Stomach (tissue), 8 donors: ENCODE measurements at regions not wholly inside any gene's neighbourhood (a gene's known extent, or its start where the extent isn't known, plus 50 kb on each side); places are given as distances from the start of the nearest gene placed in this dataset.

Experiments
- DNase-seq, 2 donors: peaks; one replicate each; pipeline versions ENCODE4 v3.0.0 to v3.0.0-alpha.2; 2013 to 2019
- H3K27ac ChIP-seq, 5 donors: fragments of 200-600 bp in 4 of 5; sonication (generic) in 4 of 5; one replicate each; pipeline ENCODE4 v1.5.1; 2013 to 2019; ENCODE audit warnings: mild to moderate bottlenecking in 1 of 5, moderate library complexity in 1 of 5
- H3K27me3 ChIP-seq, 3 donors: fragments of 200-600 bp; sonication (generic); one replicate each; pipeline ENCODE4 v1.5.1; 2017 to 2019; ENCODE audit warnings: mixed run types in 1 of 3
- H3K36me3 ChIP-seq, 4 donors: fragments of 200-600 bp; sonication (generic); 1 replicate in 3 of 4; 2 replicates in 1 of 4; pipeline ENCODE4 v1.5.1; 2016 to 2019
- H3K4me1 ChIP-seq, 4 donors: fragments of 200-600 bp; sonication (generic); one replicate each; pipeline ENCODE4 v1.5.1; 2016 to 2019
- H3K4me3 ChIP-seq, 4 donors: fragments of 200-600 bp; sonication (generic) in 3 of 4; one replicate each; pipeline ENCODE4 v1.5.1; 2016 to 2019; ENCODE audit warnings: mild to moderate bottlenecking in 1 of 4
- H3K9me3 ChIP-seq, 4 donors: fragments of 200-600 bp; sonication (generic); one replicate each; pipeline ENCODE4 v1.5.1; 2016 to 2019
- EP300 ChIP-seq: sonication (generic); formaldehyde crosslinking; IDR thresholded peaks from one replicate; pipeline ENCODE4 v1.6.1; 2017; ENCODE audit warnings: antibody characterized with exemption
- POLR2A ChIP-seq, 4 donors: fragments of 450-650 bp; IDR thresholded peaks; one replicate each; pipeline ENCODE4 v1.6.1; 2016; ENCODE audit warnings: antibody characterized with exemption in 4 of 4, control low read depth in 2 of 4, mild to moderate bottlenecking in 1 of 4, moderate library complexity in 1 of 4
- POLR2AphosphoS5 ChIP-seq, 3 donors: sonication (generic); formaldehyde crosslinking; IDR thresholded peaks; one replicate each; pipeline ENCODE4 v1.6.1; 2016; ENCODE audit warnings: antibody characterized with exemption in 3 of 3
- WGBS, 5 donors: extraction: QIAGEN DNeasy Blood & Tissue Kit in 3 of 5; methylation state at CpG; one replicate each; pipeline versions ENCODE4 v1.1.5 to v1.1.7; 2013 to 2018; 5-methylcytosine and 5-hydroxymethylcytosine counted together
- intact Hi-C: fragments of 100-400 bp; cut with DNase I; formaldehyde crosslinking; loops from one replicate; pipeline ENCODE4 v1.15.1; 2023; ENCODE audit warnings: low total_unique reads
- TF ChIP-seq, protein P1 (sequence below), 7 experiments: fragments of 450-650 bp in 4 of 7; fragments of 200-600 bp in 3 of 7; sonication (generic) in 3 of 7; IDR thresholded peaks; one replicate each; pipeline ENCODE4 v1.5.1; 2016 to 2019; ENCODE audit warnings: antibody characterized with exemption in 7 of 7, control low read depth in 2 of 7, mild to moderate bottlenecking in 1 of 7
- donor health status: healthy with polysubstance abuse.
- donor health status: Bipolar disorder and iron deficiency.
- donor health status: healthy.

DNA sequence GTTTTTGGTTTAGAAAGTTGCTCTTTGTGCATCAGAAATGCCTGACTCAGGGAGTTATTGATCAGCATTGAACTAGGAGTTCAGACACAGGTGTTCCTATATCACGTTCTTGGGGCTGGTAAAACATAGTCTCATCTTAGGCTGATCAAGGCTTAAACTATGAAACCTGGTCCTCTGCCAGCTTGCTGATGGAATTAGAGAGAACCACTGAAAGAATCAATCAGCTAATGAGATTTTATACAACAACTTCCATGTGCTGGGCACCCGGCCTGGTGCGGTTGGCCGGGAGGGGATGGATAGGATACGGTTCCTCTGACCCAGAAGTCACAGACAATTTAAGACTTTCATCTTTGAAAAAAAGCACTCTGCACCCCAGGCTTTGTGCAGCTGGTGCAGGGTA, 164.9 kb downstream of the RDH14 start:
- H3K36me3 ChIP-seq = no peaks in the 10 kb centered on the region
- no peaks in the 10 kb centered on the region for H3K4me1 ChIP-seq
- intact Hi-C loops = no loop called here
- 82 to 92% (median 86%) methylated on average over 5 of the region's 5 CpGs for WGBS, 5 donors
- no peaks in the 10 kb centered on the region for H3K9me3 ChIP-seq
- H3K4me3 ChIP-seq = no peak overlapping the region
- H3K27ac ChIP-seq = no peak overlapping the region
- no peak for TF ChIP-seq POLR2AphosphoS5 (IDR thresholded peaks at IDR 0.05)
- TF ChIP-seq EP300 = no peak
- TF ChIP-seq, protein P1, sequence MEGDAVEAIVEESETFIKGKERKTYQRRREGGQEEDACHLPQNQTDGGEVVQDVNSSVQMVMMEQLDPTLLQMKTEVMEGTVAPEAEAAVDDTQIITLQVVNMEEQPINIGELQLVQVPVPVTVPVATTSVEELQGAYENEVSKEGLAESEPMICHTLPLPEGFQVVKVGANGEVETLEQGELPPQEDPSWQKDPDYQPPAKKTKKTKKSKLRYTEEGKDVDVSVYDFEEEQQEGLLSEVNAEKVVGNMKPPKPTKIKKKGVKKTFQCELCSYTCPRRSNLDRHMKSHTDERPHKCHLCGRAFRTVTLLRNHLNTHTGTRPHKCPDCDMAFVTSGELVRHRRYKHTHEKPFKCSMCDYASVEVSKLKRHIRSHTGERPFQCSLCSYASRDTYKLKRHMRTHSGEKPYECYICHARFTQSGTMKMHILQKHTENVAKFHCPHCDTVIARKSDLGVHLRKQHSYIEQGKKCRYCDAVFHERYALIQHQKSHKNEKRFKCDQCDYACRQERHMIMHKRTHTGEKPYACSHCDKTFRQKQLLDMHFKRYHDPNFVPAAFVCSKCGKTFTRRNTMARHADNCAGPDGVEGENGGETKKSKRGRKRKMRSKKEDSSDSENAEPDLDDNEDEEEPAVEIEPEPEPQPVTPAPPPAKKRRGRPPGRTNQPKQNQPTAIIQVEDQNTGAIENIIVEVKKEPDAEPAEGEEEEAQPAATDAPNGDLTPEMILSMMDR (IDR thresholded peaks at IDR 0.05) = no peak
- no peak for TF ChIP-seq POLR2A (IDR thresholded peaks at IDR 0.05)
- no peak for DNase-seq
- H3K27me3 ChIP-seq = no peaks in the 10 kb centered on the region

DNA sequence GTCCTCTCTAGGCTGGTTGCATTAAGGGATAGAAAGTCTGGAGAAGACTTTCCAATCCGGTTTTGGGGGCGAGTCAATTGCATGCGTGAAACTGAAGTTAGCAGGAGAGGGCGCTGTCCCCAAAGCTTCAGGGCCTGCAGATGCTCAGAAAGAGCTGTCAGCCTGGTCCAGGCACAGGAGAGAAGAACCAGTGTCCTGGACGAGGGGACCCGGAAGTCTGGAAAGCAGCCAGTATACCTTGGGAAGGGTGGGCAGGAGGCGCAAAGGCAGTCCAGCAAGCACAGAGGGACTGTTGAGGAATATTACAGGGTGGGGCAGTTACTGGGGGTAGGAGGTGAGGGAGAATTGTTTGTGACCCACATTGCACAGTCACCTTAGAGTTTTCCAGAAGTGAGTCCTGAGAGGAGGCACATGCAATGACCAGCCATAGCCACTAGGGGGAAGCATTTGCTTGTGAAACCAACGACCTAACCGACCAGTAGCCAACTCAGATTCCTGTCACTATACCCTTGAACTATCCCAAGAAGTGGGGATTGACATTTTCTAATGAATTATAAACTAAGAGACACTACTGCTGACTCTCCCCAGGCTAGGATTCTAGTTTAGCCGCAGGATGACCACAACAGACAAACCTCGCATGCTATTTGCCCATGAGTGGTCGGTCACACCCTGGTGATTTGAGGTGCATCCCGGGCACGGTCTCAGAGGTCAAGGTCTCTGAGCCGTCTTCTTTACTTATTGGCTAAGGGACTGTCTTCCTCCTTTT, 172.8 kb downstream of the RDH14 start:
- Histone ChIP-seq H3K27ac (peak overlapping the region in 2 of 5 donors; percentile 10 to 79), H3K4me1 (peaks cover 0 to 4% (median 0%) of the 10 kb centered on the region in 4 donors), H3K9me3 (no peaks in the 10 kb centered on the region), H3K27me3 (no peaks in the 10 kb centered on the region), H3K4me3 (no peak overlapping the region), H3K36me3 (no peaks in the 10 kb centered on the region)
- peak; percentile 84 to 92 for DNase-seq
- WGBS, 5 donors = 47 to 58% (median 55%) methylated on average over 15 of the region's 15 CpGs
- intact Hi-C loops = no loop called here
- TF ChIP-seq POLR2AphosphoS5 (IDR thresholded peaks at IDR 0.05) (no peak), EP300 (no peak), POLR2A (IDR thresholded peaks at IDR 0.05) (no peak)
- TF ChIP-seq, protein P1 (IDR thresholded peaks at IDR 0.05) = peak in 6 of 7 experiments; percentile 56 to 99 (median 91)

GRCh38 chr2:18384242-18384641, 176.2 kb downstream of the RDH14 start:
- Histone ChIP-seq H3K4me1 (peaks cover 0 to 4% (median 0%) of the 10 kb centered on the region in 4 donors), H3K27me3 (peaks cover 0 to 7% (median 0%) of the 10 kb centered on the region in 3 donors), H3K27ac (no peak overlapping the region), H3K9me3 (no peaks in the 10 kb centered on the region), H3K36me3 (no peaks in the 10 kb centered on the region), H3K4me3 (no peak overlapping the region)
- DNase-seq = no peak
- 27 to 61% (median 47%) methylated on average over 1 of the region's 1 CpG for WGBS, 5 donors
- intact Hi-C loops = no loop called here
- TF ChIP-seq POLR2A (IDR thresholded peaks at IDR 0.05) (no peak), POLR2AphosphoS5 (IDR thresholded peaks at IDR 0.05) (no peak), EP300 (no peak)
- TF ChIP-seq, protein P1 (IDR thresholded peaks at IDR 0.05) = no peak

DNA sequence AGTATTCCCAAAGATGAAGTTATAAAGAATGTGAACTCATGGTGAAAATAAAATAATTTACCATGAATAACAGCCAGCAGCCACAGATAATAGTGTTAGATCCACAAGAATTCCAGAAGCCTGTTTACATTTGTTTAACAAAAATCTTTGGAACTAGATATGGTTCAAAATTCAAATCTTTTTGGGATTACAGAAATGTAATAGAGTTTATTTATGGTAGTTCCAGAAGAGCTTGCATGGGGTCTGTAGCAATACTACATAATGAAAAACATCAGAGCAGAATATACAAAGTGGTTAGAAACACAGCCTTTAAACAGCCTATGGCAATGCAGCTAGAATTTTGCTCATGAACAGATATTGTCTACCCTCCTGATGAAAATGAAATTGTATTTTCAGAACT, 179.1 kb downstream of the RDH14 start:
- no peaks in the 10 kb centered on the region for H3K9me3 ChIP-seq
- DNase-seq = no peak
- peaks cover 0 to 7% (median 0%) of the 10 kb centered on the region in 3 donors for H3K27me3 ChIP-seq
- no peaks in the 10 kb centered on the region for H3K4me1 ChIP-seq
- H3K27ac ChIP-seq = no peak overlapping the region
- no peak overlapping the region for H3K4me3 ChIP-seq
- no peaks in the 10 kb centered on the region for H3K36me3 ChIP-seq
- intact Hi-C loops = no loop called here
- no peak for TF ChIP-seq POLR2AphosphoS5 (IDR thresholded peaks at IDR 0.05)
- no peak for TF ChIP-seq POLR2A (IDR thresholded peaks at IDR 0.05)
- TF ChIP-seq EP300 = no peak
- TF ChIP-seq, protein P1 (IDR thresholded peaks at IDR 0.05) = no peak
